Thoracic aorta (tissue), 2 donors: ENCODE measurements at regions not wholly inside any gene's neighbourhood (a gene's known extent, or its start where the extent isn't known, plus 50 kb on each side); places are given as distances from the start of the nearest gene placed in this dataset.
"Not testable (repeated sequence)": the region's sequence is repeated elsewhere in the genome, so short reads cannot be mapped to it uniquely, and the experiment has no call there.

Experiments used
- ATAC-seq: fragments of 150-250 bp; one replicate; pipeline ENCODE4 v1.8.0; 2017; ENCODE audit warnings: low read depth; ENCODE audit not compliant: insufficient number of reproducible peaks, low FRiP score
- DNase-seq: peaks from one replicate; pipeline ENCODE4 v3.0.0-alpha.2; 2020; ENCODE audit warnings: low spot score
- H3K27ac ChIP-seq, 2 donors: fragments of 200-600 bp; sonication (generic); 1 replicate in 1 of 2; 2 replicates in 1 of 2; pipeline ENCODE4 v1.5.1; 2016; ENCODE audit warnings: mild to moderate bottlenecking in 2 of 2, moderate library complexity in 2 of 2
- H3K27me3 ChIP-seq: fragments of 200-600 bp; sonication (generic); replicated peaks from 2 replicates; pipeline ENCODE4 v1.6.0; 2016; ENCODE audit warnings: mild to moderate bottlenecking; ENCODE audit not compliant: insufficient read depth
- H3K36me3 ChIP-seq: fragments of 200-600 bp; sonication (generic); one replicate; pipeline ENCODE4 v1.5.1; 2016
- H3K4me1 ChIP-seq, 2 donors: fragments of 200-600 bp; sonication (generic); 1 replicate in 1 of 2; 2 replicates in 1 of 2; pipeline versions ENCODE4 v1.5.1 to v1.6.0; 2016; ENCODE audit warnings: low read depth in 2 of 2, mild to moderate bottlenecking in 1 of 2; ENCODE audit not compliant: control insufficient read depth in 1 of 2
- H3K4me3 ChIP-seq: fragments of 200-600 bp; sonication (generic); 2 replicates; pipeline ENCODE4 v1.5.1; 2016; ENCODE audit warnings: mild to moderate bottlenecking
- H3K9me3 ChIP-seq: fragments of 200-600 bp; sonication (generic); 2 replicates; pipeline ENCODE4 v1.5.1; 2016
- TF ChIP-seq, protein P1 (sequence below): fragments of 200-600 bp; sonication (generic); IDR thresholded peaks from one replicate; pipeline ENCODE4 v1.5.1; 2019; ENCODE audit warnings: antibody characterized with exemption

DNA sequence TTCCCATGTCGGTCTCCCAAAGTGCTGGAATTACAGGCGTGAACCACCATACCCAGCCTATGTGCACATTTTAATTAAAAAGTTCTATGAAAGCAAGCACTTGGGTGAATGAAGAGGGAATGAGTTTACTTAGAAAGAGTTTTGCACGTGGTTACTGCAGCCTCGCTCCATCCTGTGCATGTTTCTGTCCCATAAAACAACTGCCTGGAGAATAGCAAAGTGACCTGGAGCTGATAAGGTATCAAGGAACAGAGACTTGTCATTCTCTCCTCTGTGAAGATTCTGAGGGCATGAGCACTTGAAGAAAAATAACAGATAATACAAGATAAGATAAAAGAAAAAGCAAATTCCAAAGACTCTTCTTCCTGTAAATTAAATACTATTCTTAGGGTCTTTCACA lies 112.2 kb upstream of the JCAD start:
- H3K27ac ChIP-seq: no peak overlapping the region
- H3K9me3 ChIP-seq: no peaks in the 10 kb centered on the region
- no peaks in the 10 kb centered on the region for H3K36me3 ChIP-seq
- no peak overlapping the region for H3K4me3 ChIP-seq
- ATAC-seq (no peak), DNase-seq (no peak)
- H3K4me1 ChIP-seq: peaks cover 0 to 9% of the 10 kb centered on the region in 2 donors
- TF ChIP-seq, protein P1, sequence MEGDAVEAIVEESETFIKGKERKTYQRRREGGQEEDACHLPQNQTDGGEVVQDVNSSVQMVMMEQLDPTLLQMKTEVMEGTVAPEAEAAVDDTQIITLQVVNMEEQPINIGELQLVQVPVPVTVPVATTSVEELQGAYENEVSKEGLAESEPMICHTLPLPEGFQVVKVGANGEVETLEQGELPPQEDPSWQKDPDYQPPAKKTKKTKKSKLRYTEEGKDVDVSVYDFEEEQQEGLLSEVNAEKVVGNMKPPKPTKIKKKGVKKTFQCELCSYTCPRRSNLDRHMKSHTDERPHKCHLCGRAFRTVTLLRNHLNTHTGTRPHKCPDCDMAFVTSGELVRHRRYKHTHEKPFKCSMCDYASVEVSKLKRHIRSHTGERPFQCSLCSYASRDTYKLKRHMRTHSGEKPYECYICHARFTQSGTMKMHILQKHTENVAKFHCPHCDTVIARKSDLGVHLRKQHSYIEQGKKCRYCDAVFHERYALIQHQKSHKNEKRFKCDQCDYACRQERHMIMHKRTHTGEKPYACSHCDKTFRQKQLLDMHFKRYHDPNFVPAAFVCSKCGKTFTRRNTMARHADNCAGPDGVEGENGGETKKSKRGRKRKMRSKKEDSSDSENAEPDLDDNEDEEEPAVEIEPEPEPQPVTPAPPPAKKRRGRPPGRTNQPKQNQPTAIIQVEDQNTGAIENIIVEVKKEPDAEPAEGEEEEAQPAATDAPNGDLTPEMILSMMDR: no peak
- no peaks in the 10 kb centered on the region for H3K27me3 ChIP-seq

DNA sequence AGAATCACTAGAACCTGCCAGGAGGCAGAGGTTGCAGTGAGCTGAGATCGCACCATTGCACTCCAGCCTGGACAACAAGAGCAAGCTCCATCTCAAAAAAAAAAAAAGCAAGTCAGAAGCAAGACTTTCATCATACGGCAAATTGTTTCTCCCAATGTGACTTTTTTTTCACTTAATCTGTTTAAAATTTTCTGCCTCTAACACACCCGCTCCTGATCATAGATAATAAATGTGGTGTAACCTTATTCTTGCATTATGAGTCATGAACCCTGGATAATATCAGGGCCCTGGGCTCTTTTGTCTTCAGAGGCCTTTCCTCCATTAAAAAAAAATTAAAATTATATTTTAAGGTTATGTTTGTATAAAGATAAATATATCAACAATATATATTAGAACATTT lies 111.4 kb upstream of the JCAD start:
- TF ChIP-seq, protein P1: no peak
- H3K4me3 ChIP-seq: no peak overlapping the region
- ATAC-seq (no peak), DNase-seq (no peak)
- no peaks in the 10 kb centered on the region for H3K36me3 ChIP-seq
- H3K4me1 ChIP-seq: peaks cover 0 to 9% of the 10 kb centered on the region in 2 donors
- no peak overlapping the region for H3K27ac ChIP-seq
- no peaks in the 10 kb centered on the region for H3K27me3 ChIP-seq
- no peaks in the 10 kb centered on the region for H3K9me3 ChIP-seq

DNA sequence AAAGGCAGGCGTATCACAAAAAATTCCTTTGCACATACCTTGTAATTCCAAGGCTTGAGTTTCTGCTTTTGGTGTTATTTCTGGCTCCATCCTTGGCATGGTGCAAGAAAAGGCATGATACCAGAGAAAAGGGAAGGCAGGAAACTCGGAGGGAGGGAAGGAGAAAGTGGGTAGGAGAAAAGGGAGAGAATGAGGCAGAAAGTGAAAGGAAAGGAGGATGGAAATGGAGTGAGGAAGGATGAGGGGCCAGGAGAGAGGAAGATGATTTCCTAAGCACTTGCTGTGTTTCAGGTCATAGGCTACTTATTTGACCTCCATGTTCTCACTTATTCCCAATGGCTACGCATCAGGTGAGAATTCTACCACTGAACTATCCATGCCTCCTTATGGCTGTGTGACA lies 110.8 kb upstream of the JCAD start:
- DNase-seq (no peak), ATAC-seq (no peak)
- TF ChIP-seq, protein P1: no peak
- Histone ChIP-seq H3K27ac (no peak overlapping the region), H3K4me1 (peaks cover 0 to 9% of the 10 kb centered on the region in 2 donors), H3K9me3 (no peaks in the 10 kb centered on the region), H3K4me3 (no peak overlapping the region), H3K36me3 (no peaks in the 10 kb centered on the region), H3K27me3 (no peaks in the 10 kb centered on the region)

DNA sequence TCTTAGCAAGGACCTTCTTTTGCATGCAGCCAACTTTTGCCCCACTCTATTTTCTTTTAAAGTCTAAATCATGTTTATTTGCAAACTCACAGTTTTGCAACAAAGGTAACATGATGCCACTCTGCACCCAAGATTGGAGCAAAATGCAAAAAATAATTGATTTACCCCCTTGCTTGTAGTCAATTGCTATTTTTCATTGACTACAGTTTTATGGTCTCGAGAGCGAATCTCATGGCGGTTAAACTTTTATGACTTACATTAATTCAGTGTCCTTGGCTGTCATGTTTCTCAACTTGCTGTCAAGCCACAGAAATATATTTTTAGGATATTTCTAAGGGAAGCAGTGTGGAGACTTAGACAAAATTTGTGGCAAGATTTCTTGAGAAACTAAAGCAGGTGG lies 110.0 kb upstream of the JCAD start:
- no peak for ATAC-seq
- no peak for DNase-seq

DNA sequence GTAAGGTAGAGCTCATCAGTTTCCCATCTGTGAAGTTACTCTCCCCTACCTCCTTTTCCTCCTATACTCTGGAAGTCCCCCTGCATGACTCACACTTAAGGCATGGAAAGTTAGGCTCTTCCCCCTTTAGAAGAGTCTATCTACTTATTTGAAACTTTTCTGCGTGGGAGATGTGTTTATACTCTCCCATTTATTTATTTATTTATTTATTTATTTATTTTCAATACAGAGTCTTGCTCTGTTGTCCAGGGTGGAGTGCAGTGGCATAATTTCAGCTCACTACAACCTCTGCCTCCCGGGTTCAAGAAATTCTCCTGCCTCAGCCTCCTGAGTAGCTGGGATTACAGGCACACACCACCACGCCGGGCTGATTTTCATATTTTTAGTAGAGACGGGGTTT lies 107.5 kb upstream of the JCAD start:
- Histone ChIP-seq H3K4me1 (peaks cover 0 to 9% of the 10 kb centered on the region in 2 donors), H3K4me3 (no peak overlapping the region), H3K9me3 (no peaks in the 10 kb centered on the region), H3K27me3 (no peaks in the 10 kb centered on the region), H3K36me3 (no peaks in the 10 kb centered on the region), H3K27ac (no peak overlapping the region)
- ATAC-seq (no peak), DNase-seq (no peak)
- TF ChIP-seq, protein P1: no peak

More for the DNA sequence above, 110.0 kb upstream of the JCAD start:
- Histone ChIP-seq H3K36me3 (no peaks in the 10 kb centered on the region), H3K4me1 (peaks cover 0 to 9% of the 10 kb centered on the region in 2 donors), H3K9me3 (no peaks in the 10 kb centered on the region), H3K4me3 (no peak overlapping the region), H3K27ac (no peak overlapping the region), H3K27me3 (no peaks in the 10 kb centered on the region)
- TF ChIP-seq, protein P1: no peak

DNA sequence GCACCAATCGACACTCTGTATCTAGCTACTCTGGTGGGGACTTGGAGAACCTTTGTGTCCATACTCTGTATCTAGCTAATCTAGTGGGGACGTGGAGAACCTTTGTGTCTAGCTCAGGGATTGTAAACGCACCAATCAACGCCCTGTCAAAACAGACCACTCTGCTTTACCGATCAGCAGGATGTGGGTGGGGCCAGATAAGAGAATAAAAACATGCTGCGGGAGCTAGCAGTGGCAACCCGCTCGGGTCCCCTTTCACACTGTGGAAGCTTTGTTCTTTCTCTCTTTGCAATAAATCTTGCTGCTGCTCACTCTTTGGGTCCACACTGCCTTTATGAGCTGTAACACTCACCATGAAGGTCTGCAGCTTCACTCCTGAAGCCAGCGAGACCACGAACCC lies 104.0 kb upstream of the JCAD start:
- not testable (repeated sequence) for H3K9me3 ChIP-seq, H3K27ac ChIP-seq, H3K27me3 ChIP-seq, H3K4me1 ChIP-seq, H3K4me3 ChIP-seq, H3K36me3 ChIP-seq, DNase-seq, ATAC-seq

DNA sequence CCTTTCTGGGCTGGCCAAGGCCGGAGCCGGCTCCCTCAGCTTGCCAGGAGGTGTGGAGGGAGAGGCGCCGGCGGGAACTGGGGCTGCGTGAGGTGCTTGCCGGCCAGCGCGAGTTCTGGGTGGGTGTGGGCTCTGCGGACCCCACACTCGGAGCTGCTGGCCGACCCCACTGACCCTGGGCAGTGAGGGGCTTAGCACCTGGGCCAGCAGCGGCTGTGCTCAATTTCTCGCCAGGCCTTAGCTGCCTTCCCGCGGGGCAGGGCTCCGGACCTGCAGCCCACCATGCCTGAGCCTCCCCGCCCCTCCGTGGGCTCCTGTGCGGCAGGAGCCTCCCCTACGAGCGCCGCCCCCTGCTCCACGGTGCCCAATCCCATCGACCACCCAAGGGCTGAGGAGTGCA lies 103.4 kb upstream of the JCAD start:
- DNase-seq, H3K27ac ChIP-seq, H3K27me3 ChIP-seq, H3K9me3 ChIP-seq, H3K36me3 ChIP-seq, ATAC-seq, H3K4me1 ChIP-seq, H3K4me3 ChIP-seq: not testable (repeated sequence)
